Ovary (tissue), 7 donors: ENCODE measurements at regions not wholly inside any gene's neighbourhood (a gene's known extent, or its start where the extent isn't known, plus 50 kb on each side); places are given as distances from the start of the nearest gene placed in this dataset.
A peak's percentile ranks its signal among the peaks of the same experiment; 100 is the strongest.

Source experiments
- DNase-seq, 5 donors: peaks; one replicate each; pipeline ENCODE4 v3.0.0-alpha.2; 2019 to 2020
- H3K27ac ChIP-seq, 2 donors: fragments of 200-600 bp; one replicate each; pipeline versions ENCODE4 v1.5.1 to v1.8.0; 2019 to 2022
- H3K27me3 ChIP-seq: fragments of 200-600 bp; one replicate; pipeline ENCODE4 v1.8.0; 2022
- H3K36me3 ChIP-seq: fragments of 200-600 bp; sonication (generic); one replicate; pipeline ENCODE4 v1.5.1; 2019
- H3K4me1 ChIP-seq: one replicate; pipeline ENCODE4 v1.8.1; 2013; ENCODE audit warnings: mild to moderate bottlenecking, moderate library complexity; ENCODE audit not compliant: insufficient read depth
- H3K4me3 ChIP-seq: fragments of 200-600 bp; sonication (generic); one replicate; pipeline ENCODE4 v1.5.1; 2017
- H3K9me3 ChIP-seq, 2 donors: fragments of 200-600 bp in 1 of 2; sonication (generic) in 1 of 2; one replicate each; pipeline versions ENCODE4 v1.5.1 to v1.8.1; 2013 to 2019; ENCODE audit warnings: mild to moderate bottlenecking in 1 of 2, moderate library complexity in 1 of 2
- EP300 ChIP-seq: sonication (generic); formaldehyde crosslinking; IDR thresholded peaks from one replicate; pipeline ENCODE4 v1.6.1; 2017; ENCODE audit warnings: antibody characterized with exemption
- POLR2A ChIP-seq: fragments of 450-650 bp; IDR thresholded peaks from one replicate; pipeline ENCODE4 v1.6.1; 2017; ENCODE audit warnings: antibody characterized with exemption, mild to moderate bottlenecking, moderate library complexity
- WGBS, 3 donors: extraction: QIAGEN DNeasy Blood & Tissue Kit in 1 of 3; methylation state at CpG; one replicate each; pipeline versions ENCODE4 v1.1.5 to v1.1.7; 2013 to 2017; 5-methylcytosine and 5-hydroxymethylcytosine counted together
- intact Hi-C, 4 donors: fragments of 100-400 bp; cut with DNase I; formaldehyde crosslinking; loops; one replicate each; pipeline versions ENCODE4 v1.11.0 to v1.15.1; 2022 to 2023
- TF ChIP-seq, protein P1 (sequence below), 3 donors: fragments of 450-650 bp in 2 of 3; fragments of 200-600 bp in 1 of 3; IDR thresholded peaks; one replicate each; pipeline versions ENCODE4 v1.5.1 to v1.8.0; 2016 to 2022; ENCODE audit warnings: antibody characterized with exemption in 3 of 3, mild to moderate bottlenecking in 1 of 3
- donor health status: DM: no; HTN: no; CAD: no; lungs with moderate emphysema.
- donor health status: DM: no; HTN: no; CAD: no.
- donor health status: Bipolar disorder and iron deficiency.
- donor health status: DM: no; HTN: no; CAD: no.
- donor health status: DM: yes; HTN: yes; CAD: no.

DNA sequence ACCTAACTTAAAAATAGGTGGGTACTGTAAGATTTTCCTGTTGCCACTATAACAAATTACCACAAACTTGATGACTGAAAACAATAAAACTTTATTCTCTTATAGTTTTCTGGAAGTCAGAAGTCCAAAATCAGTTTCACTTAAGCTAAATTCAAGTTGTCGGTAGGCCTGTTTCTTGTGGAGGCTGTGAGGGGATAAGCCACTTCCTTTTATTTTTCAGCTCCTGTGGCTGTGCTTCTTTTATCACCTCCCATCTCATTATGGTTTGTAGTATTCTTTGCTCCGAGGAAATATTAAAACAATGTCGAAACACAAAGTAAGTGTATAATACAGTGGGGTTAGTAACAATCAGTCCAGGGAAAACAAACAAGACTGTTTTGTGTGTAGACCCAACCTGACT, 610.5 kb upstream of the TECRL start:
- Histone ChIP-seq H3K4me3 (no peak overlapping the region), H3K9me3 (no peaks in the 10 kb centered on the region), H3K27me3 (no peaks in the 10 kb centered on the region), H3K4me1 (no peaks in the 10 kb centered on the region), H3K27ac (no peak overlapping the region), H3K36me3 (no peaks in the 10 kb centered on the region)
- intact Hi-C loops = no loop called here
- WGBS, 3 donors = 49 to 65% (median 50%) methylated on average over 3 of the region's 3 CpGs
- DNase-seq = no peak
- TF ChIP-seq EP300 (no peak), POLR2A (no peak)
- TF ChIP-seq, protein P1, sequence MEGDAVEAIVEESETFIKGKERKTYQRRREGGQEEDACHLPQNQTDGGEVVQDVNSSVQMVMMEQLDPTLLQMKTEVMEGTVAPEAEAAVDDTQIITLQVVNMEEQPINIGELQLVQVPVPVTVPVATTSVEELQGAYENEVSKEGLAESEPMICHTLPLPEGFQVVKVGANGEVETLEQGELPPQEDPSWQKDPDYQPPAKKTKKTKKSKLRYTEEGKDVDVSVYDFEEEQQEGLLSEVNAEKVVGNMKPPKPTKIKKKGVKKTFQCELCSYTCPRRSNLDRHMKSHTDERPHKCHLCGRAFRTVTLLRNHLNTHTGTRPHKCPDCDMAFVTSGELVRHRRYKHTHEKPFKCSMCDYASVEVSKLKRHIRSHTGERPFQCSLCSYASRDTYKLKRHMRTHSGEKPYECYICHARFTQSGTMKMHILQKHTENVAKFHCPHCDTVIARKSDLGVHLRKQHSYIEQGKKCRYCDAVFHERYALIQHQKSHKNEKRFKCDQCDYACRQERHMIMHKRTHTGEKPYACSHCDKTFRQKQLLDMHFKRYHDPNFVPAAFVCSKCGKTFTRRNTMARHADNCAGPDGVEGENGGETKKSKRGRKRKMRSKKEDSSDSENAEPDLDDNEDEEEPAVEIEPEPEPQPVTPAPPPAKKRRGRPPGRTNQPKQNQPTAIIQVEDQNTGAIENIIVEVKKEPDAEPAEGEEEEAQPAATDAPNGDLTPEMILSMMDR (IDR thresholded peaks at IDR 0.05) = no peak

DNA sequence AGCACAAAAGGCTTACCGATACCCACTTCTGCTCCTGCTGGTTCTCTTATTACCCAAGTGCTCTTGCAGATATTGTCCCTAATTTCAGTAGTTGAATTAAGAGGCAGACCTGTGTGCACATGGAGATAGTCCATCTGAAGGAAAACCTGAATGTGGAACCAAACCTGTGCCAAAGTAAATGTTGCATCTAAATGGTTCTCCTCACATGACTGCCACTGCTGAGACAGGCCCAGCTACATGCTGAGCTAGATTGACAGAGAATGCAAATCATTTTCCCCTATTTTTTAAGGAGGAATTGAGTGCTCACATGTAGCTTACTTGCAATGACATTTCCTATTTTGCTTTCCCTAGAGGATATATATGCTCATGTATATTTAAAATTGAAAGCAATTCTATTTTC, 609.1 kb upstream of the TECRL start:
- Histone ChIP-seq H3K4me1 (no peaks in the 10 kb centered on the region), H3K9me3 (no peaks in the 10 kb centered on the region), H3K27me3 (no peaks in the 10 kb centered on the region), H3K36me3 (no peaks in the 10 kb centered on the region), H3K27ac (no peak overlapping the region), H3K4me3 (no peak overlapping the region)
- 100% methylated on average over 1 of the region's 1 CpG for WGBS, 3 donors
- TF ChIP-seq POLR2A = no peak
- TF ChIP-seq, protein P1 (IDR thresholded peaks at IDR 0.05) = no peak
- TF ChIP-seq EP300 = no peak
- intact Hi-C loops = no loop called here
- DNase-seq = no peak

DNA sequence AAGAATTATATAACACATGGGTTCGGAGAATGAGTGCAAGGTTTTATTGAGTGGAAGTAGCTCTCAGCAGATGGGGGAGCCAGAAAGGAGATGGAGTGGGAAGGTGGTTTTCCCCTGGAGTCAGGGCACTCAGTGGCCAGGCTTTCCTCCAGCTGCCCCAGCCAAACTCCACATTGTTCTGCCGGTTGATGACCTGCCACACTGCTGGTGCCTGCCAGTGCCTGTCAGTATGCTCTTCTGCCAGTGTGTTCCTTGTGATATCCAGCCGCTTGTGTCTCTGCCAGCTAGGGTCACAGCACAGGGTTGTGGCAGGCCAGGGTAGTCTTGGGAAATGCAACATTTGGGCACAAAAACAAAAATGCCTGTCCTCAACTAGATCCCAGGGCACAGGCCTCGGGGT, 604.8 kb upstream of the TECRL start:
- WGBS, 3 donors = 89 to 95% (median 89%) methylated on average over 4 of the region's 4 CpGs
- no peak for TF ChIP-seq POLR2A
- TF ChIP-seq, protein P1 (IDR thresholded peaks at IDR 0.05) = no peak
- no peak for TF ChIP-seq EP300
- Histone ChIP-seq H3K4me3 (no peak overlapping the region), H3K27me3 (no peaks in the 10 kb centered on the region), H3K9me3 (no peaks in the 10 kb centered on the region), H3K4me1 (no peaks in the 10 kb centered on the region), H3K27ac (no peak overlapping the region), H3K36me3 (no peaks in the 10 kb centered on the region)
- intact Hi-C loops = no loop called here
- DNase-seq = no peak

DNA sequence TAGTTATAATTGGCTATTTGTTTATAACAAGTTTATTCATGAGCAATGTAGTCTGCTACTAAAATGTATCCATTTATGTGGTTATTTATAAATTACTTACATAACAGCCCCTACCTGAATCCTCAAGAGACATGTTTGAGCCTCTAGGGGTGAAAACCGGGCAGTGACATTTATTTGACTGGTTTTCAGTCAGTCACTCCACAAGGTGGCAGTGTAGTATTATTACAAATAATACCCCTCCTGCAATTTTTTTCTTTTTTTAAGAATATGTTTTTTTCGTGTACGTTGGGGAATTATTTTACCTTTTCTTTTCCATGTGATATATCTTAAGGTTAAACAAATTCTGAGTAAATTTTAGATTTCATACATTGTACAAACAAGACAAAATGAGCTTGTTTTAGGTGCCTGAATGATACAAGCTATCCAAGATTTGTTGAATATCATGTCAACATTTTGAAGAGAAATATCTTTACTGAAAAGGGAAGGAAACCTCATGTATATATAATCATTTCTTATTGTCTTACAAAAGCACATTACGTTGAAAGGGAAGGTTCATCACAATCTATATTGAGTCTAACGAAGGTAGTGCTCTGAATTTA, 598.7 kb upstream of the TECRL start:
- no peak for DNase-seq
- H3K4me3 ChIP-seq = no peak overlapping the region
- intact Hi-C loops = no loop called here
- H3K4me1 ChIP-seq = no peaks in the 10 kb centered on the region
- H3K36me3 ChIP-seq = no peaks in the 10 kb centered on the region
- 33 to 37% (median 35%) methylated on average over 5 of the region's 5 CpGs for WGBS, 3 donors
- no peaks in the 10 kb centered on the region for H3K9me3 ChIP-seq
- no peaks in the 10 kb centered on the region for H3K27me3 ChIP-seq
- TF ChIP-seq, protein P1 (IDR thresholded peaks at IDR 0.05) = peak in 2 of 3 donors; percentile 38 to 39
- TF ChIP-seq POLR2A = no peak
- TF ChIP-seq EP300 = no peak
- H3K27ac ChIP-seq = no peak overlapping the region

DNA sequence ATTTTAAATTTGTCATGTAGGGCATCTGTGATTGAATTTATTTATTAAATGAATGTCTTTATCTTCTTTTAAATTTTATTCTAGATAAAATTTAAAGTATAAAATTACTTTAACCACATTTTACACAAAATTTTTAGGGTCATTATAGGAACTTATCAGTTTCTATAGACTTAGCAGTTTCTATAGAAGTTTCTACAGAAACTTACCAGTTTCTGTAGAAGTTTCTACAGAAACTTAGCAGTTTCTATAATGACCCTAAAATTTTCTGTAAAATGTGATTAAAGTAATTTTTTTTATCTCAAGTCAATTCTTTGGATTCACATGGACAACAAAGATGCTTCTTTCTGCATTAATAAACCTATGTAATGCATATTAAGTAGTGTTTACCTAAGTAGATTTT, 565.9 kb upstream of the TECRL start:
- no peak for DNase-seq
- H3K36me3 ChIP-seq = no peaks in the 10 kb centered on the region
- H3K4me3 ChIP-seq = no peak overlapping the region
- intact Hi-C loops = no loop called here
- no peaks in the 10 kb centered on the region for H3K9me3 ChIP-seq
- H3K27ac ChIP-seq = no peak overlapping the region
- H3K4me1 ChIP-seq = no peaks in the 10 kb centered on the region
- TF ChIP-seq, protein P1 (IDR thresholded peaks at IDR 0.05) = no peak
- TF ChIP-seq EP300 (no peak), POLR2A (no peak)
- no peaks in the 10 kb centered on the region for H3K27me3 ChIP-seq
